Activated naive CD8-positive, alpha-beta T cell treated with anti-CD3 and anti-CD28 coated beads, Interleukin-2, amount 50 U/mL, for 24 hours (primary cell): ENCODE measurements at regions not wholly inside any gene's neighbourhood (a gene's known extent, or its start where the extent isn't known, plus 50 kb on each side); places are given as distances from the start of the nearest gene placed in this dataset.
"Not testable (repeated sequence)": the region's sequence is repeated elsewhere in the genome, so short reads cannot be mapped to it uniquely, and the experiment has no call there.

Experiments used
- ATAC-seq: fragments of 150-1000 bp; cut with Tn5 transposase; one replicate; pipeline ENCODE4 v1.10.0; 2021
- DNase-seq: peaks from one replicate; pipeline ENCODE4 v3.0.0; 2021
- H3K27ac Mint-ChIP-seq: one replicate; pipeline ENCODE4 v1.8.0; 2021; ENCODE audit warnings: mild to moderate bottlenecking, mixed read lengths
- H3K27me3 Mint-ChIP-seq: one replicate; pipeline ENCODE4 v1.8.0; 2021; ENCODE audit warnings: mixed read lengths
- H3K36me3 Mint-ChIP-seq: one replicate; pipeline ENCODE4 v1.8.0; 2021; ENCODE audit warnings: low read depth, mixed read lengths
- H3K4me1 Mint-ChIP-seq: one replicate; pipeline ENCODE4 v1.8.0; 2021; ENCODE audit warnings: mixed read lengths
- H3K4me3 Mint-ChIP-seq: one replicate; pipeline ENCODE4 v1.8.0; 2021; ENCODE audit warnings: mild to moderate bottlenecking, moderate library complexity, mixed read lengths
- H3K9me3 Mint-ChIP-seq: one replicate; pipeline ENCODE4 v1.8.0; 2021; ENCODE audit warnings: mixed read lengths

GRCh38 chr21:7743940-7744339, 2777.4 kb upstream of the TPTE start:
- not testable (repeated sequence) for H3K9me3 Mint-ChIP-seq, ATAC-seq, H3K4me1 Mint-ChIP-seq, DNase-seq, H3K4me3 Mint-ChIP-seq, H3K36me3 Mint-ChIP-seq, H3K27me3 Mint-ChIP-seq, H3K27ac Mint-ChIP-seq

- H3K4me3 Mint-ChIP-seq, H3K27me3 Mint-ChIP-seq, H3K4me1 Mint-ChIP-seq, DNase-seq, H3K9me3 Mint-ChIP-seq, H3K36me3 Mint-ChIP-seq, H3K27ac Mint-ChIP-seq: not testable (repeated sequence)
- peak; percentile 95 for ATAC-seq
Measured at GRCh38 chr21:7744406-7745099, 2776.8 kb upstream of the TPTE start.

GRCh38 chr21:7745100-7745450, 2776.3 kb upstream of the TPTE start:
- not testable (repeated sequence) for H3K4me3 Mint-ChIP-seq

GRCh38 chr21:7747964-7748363, 2773.4 kb upstream of the TPTE start:
- not testable (repeated sequence) for H3K9me3 Mint-ChIP-seq, H3K4me3 Mint-ChIP-seq, DNase-seq, H3K36me3 Mint-ChIP-seq, H3K27me3 Mint-ChIP-seq, H3K4me1 Mint-ChIP-seq, H3K27ac Mint-ChIP-seq, ATAC-seq

More at GRCh38 chr21:7745100-7745450, 2776.3 kb upstream of the TPTE start:
- not testable (repeated sequence) for DNase-seq, H3K36me3 Mint-ChIP-seq, H3K27me3 Mint-ChIP-seq, H3K4me1 Mint-ChIP-seq, H3K9me3 Mint-ChIP-seq, H3K27ac Mint-ChIP-seq
- peak; percentile 82 for ATAC-seq

- H3K4me1 Mint-ChIP-seq, H3K36me3 Mint-ChIP-seq, H3K4me3 Mint-ChIP-seq, ATAC-seq, DNase-seq, H3K27ac Mint-ChIP-seq, H3K9me3 Mint-ChIP-seq, H3K27me3 Mint-ChIP-seq: not testable (repeated sequence)
Measured at GRCh38 chr21:7752611-7753010, 2768.8 kb upstream of the TPTE start.

- DNase-seq = peak; percentile 10
- ATAC-seq = peak; percentile 94
- H3K27me3 Mint-ChIP-seq, H3K9me3 Mint-ChIP-seq, H3K4me1 Mint-ChIP-seq, H3K27ac Mint-ChIP-seq, H3K4me3 Mint-ChIP-seq, H3K36me3 Mint-ChIP-seq: not testable (repeated sequence)
Measured at GRCh38 chr21:7753380-7753877, 2768.0 kb upstream of the TPTE start.

- H3K36me3 Mint-ChIP-seq, H3K27me3 Mint-ChIP-seq, H3K4me1 Mint-ChIP-seq, H3K9me3 Mint-ChIP-seq, H3K4me3 Mint-ChIP-seq, DNase-seq, H3K27ac Mint-ChIP-seq: not testable (repeated sequence)
- peak; percentile 59 for ATAC-seq
Measured at GRCh38 chr21:7769985-7770384, 2751.4 kb upstream of the TPTE start.

- not testable (repeated sequence) for H3K4me1 Mint-ChIP-seq, H3K27me3 Mint-ChIP-seq, H3K4me3 Mint-ChIP-seq, ATAC-seq, H3K27ac Mint-ChIP-seq, H3K9me3 Mint-ChIP-seq, DNase-seq, H3K36me3 Mint-ChIP-seq
Measured at GRCh38 chr21:7774219-7774618, 2747.2 kb upstream of the TPTE start.

GRCh38 chr21:7775327-7775984, 2745.9 kb upstream of the TPTE start:
- H3K27me3 Mint-ChIP-seq, ATAC-seq, H3K9me3 Mint-ChIP-seq, H3K36me3 Mint-ChIP-seq, H3K4me1 Mint-ChIP-seq, DNase-seq: not testable (repeated sequence)
- peak overlapping the region; percentile 89 for H3K27ac Mint-ChIP-seq
- H3K4me3 Mint-ChIP-seq = peak overlapping the region; percentile 46

- H3K27me3 Mint-ChIP-seq, H3K9me3 Mint-ChIP-seq, H3K36me3 Mint-ChIP-seq, DNase-seq, H3K4me1 Mint-ChIP-seq: not testable (repeated sequence)
- Mint-ChIP-seq H3K27ac (peak overlapping the region; percentile 89), H3K4me3 (peak overlapping the region; percentile 46)
- ATAC-seq = peak; percentile 71
Measured at GRCh38 chr21:7776035-7776434, 2745.3 kb upstream of the TPTE start.

GRCh38 chr21:7776622-7777021, 2744.8 kb upstream of the TPTE start:
- not testable (repeated sequence) for H3K36me3 Mint-ChIP-seq, ATAC-seq, H3K4me1 Mint-ChIP-seq, H3K4me3 Mint-ChIP-seq, DNase-seq, H3K9me3 Mint-ChIP-seq, H3K27me3 Mint-ChIP-seq, H3K27ac Mint-ChIP-seq

- DNase-seq, H3K36me3 Mint-ChIP-seq, H3K9me3 Mint-ChIP-seq, H3K27ac Mint-ChIP-seq, H3K4me3 Mint-ChIP-seq, H3K4me1 Mint-ChIP-seq, ATAC-seq, H3K27me3 Mint-ChIP-seq: not testable (repeated sequence)
Measured at GRCh38 chr21:7777289-7777688, 2744.1 kb upstream of the TPTE start.

GRCh38 chr21:7787427-7788078, 2733.8 kb upstream of the TPTE start:
- peak; percentile 81 for ATAC-seq
- H3K27ac Mint-ChIP-seq, H3K4me1 Mint-ChIP-seq, H3K9me3 Mint-ChIP-seq, DNase-seq, H3K36me3 Mint-ChIP-seq, H3K4me3 Mint-ChIP-seq, H3K27me3 Mint-ChIP-seq: not testable (repeated sequence)

GRCh38 chr21:7793797-7794196, 2727.6 kb upstream of the TPTE start:
- H3K27ac Mint-ChIP-seq, H3K4me1 Mint-ChIP-seq, H3K27me3 Mint-ChIP-seq, DNase-seq, H3K4me3 Mint-ChIP-seq, H3K9me3 Mint-ChIP-seq, H3K36me3 Mint-ChIP-seq, ATAC-seq: not testable (repeated sequence)

- ATAC-seq, H3K9me3 Mint-ChIP-seq, H3K27me3 Mint-ChIP-seq, H3K4me3 Mint-ChIP-seq, DNase-seq, H3K27ac Mint-ChIP-seq, H3K36me3 Mint-ChIP-seq, H3K4me1 Mint-ChIP-seq: not testable (repeated sequence)
Measured at GRCh38 chr21:7797328-7797727, 2724.1 kb upstream of the TPTE start.
